CD4-positive, alpha-beta T cell treated with Interleukin-4 for 1 hour (primary cell): ENCODE measurements at regions not wholly inside any gene's neighbourhood (a gene's known extent, or its start where the extent isn't known, plus 50 kb on each side); places are given as distances from the start of the nearest gene placed in this dataset.
A peak's percentile ranks its signal among the peaks of the same experiment; 100 is the strongest.

ENCODE experiments used
- DNase-seq, 2 donors: peaks; one replicate each; pipeline ENCODE4 v3.0.0-alpha.2; 2020 to 2022

- no peak for DNase-seq
These were observed 97.7 kb downstream of the ING1 start for GRCh38 chr13:110811008-110811720.

- DNase-seq: no peak
These were observed 98.2 kb downstream of the ING1 start for GRCh38 chr13:110811771-110812120.

GRCh38 chr13:110812121-110812868, 98.8 kb downstream of the ING1 start:
- no peak for DNase-seq

- DNase-seq: no peak
These were observed 99.6 kb downstream of the ING1 start for GRCh38 chr13:110812869-110813645.

- no peak for DNase-seq
These were observed 100.4 kb downstream of the ING1 start for GRCh38 chr13:110813646-110814624.

- DNase-seq: no peak
These were observed 99.2 kb downstream of the ANKRD10 start for GRCh38 chr13:110815471-110816204.

GRCh38 chr13:110816500-110816899, 98.4 kb downstream of the ANKRD10 start:
- DNase-seq: no peak

- no peak for DNase-seq
These were observed 97.7 kb downstream of the ANKRD10 start for GRCh38 chr13:110817143-110817542.

GRCh38 chr13:110818747-110819146, 96.1 kb downstream of the ANKRD10 start:
- DNase-seq: no peak

- DNase-seq: peak; percentile 69
These were observed 95.5 kb downstream of the ANKRD10 start for GRCh38 chr13:110819203-110820014.

GRCh38 chr13:110820322-110820721, 94.5 kb downstream of the ANKRD10 start:
- DNase-seq: no peak

GRCh38 chr13:110821837-110822668, 92.8 kb downstream of the ANKRD10 start:
- peak in 1 of 2 donors; percentile 21 for DNase-seq

- no peak for DNase-seq
These were observed 92.3 kb downstream of the ANKRD10 start for GRCh38 chr13:110822669-110822945.

- DNase-seq: no peak
These were observed 90.1 kb downstream of the ANKRD10 start for GRCh38 chr13:110824702-110825300.

GRCh38 chr13:110825516-110825915, 89.4 kb downstream of the ANKRD10 start:
- no peak for DNase-seq

GRCh38 chr13:110826101-110826500, 88.8 kb downstream of the ANKRD10 start:
- no peak for DNase-seq

- no peak for DNase-seq
These were observed 87.8 kb downstream of the ANKRD10 start for GRCh38 chr13:110826861-110827672.
